UCSD-AML1 (cell line): ENCODE measurements at regions not wholly inside any gene's neighbourhood (a gene's known extent, or its start where the extent isn't known, plus 50 kb on each side); places are given as distances from the start of the nearest gene placed in this dataset.
A peak's percentile ranks its signal among the peaks of the same experiment; 100 is the strongest.
"Not testable (repeated sequence)": the region's sequence is repeated elsewhere in the genome, so short reads cannot be mapped to it uniquely, and the experiment has no call there.

Experiments used
- DNase-seq: peaks from one replicate; lab custom pipeline; 2025; ENCODE audit not compliant: unreplicated experiment; lab: John Stamatoyannopoulos, UW

GRCh38 chr4:69013933-69014332, 62.3 kb upstream of the UGT2A3 start:
- DNase-seq = not testable (repeated sequence)

- not testable (repeated sequence) for DNase-seq
These were observed 66.4 kb upstream of the UGT2A3 start for GRCh38 chr4:69017986-69018385.

- DNase-seq = not testable (repeated sequence)
These were observed 68.2 kb upstream of the UGT2A3 start for GRCh38 chr4:69019538-69020461.

- DNase-seq = not testable (repeated sequence)
These were observed 68.8 kb upstream of the UGT2A3 start for GRCh38 chr4:69020462-69020807.

- DNase-seq = peak; percentile 21
These were observed 70.9 kb upstream of the UGT2B7 start for GRCh38 chr4:69025191-69025998.

- DNase-seq = no peak
These were observed 70.3 kb upstream of the UGT2B7 start for GRCh38 chr4:69025999-69026387.

GRCh38 chr4:69026974-69027373, 69.3 kb upstream of the UGT2B7 start:
- no peak for DNase-seq

GRCh38 chr4:69030326-69030725, 65.9 kb upstream of the UGT2B7 start:
- DNase-seq = no peak

GRCh38 chr4:69032847-69033638, 63.2 kb upstream of the UGT2B7 start:
- no peak for DNase-seq

GRCh38 chr4:69034315-69034740, 61.9 kb upstream of the UGT2B7 start:
- DNase-seq = not testable (repeated sequence)

GRCh38 chr4:69038582-69038981, 57.7 kb upstream of the UGT2B7 start:
- DNase-seq = no peak

- no peak for DNase-seq
These were observed 57.2 kb upstream of the UGT2B7 start for GRCh38 chr4:69039071-69039470.

- no peak for DNase-seq
These were observed 52.0 kb upstream of the UGT2B7 start for GRCh38 chr4:69044247-69044646.
